Osteocyte (in vitro differentiated cells): ENCODE measurements at regions not wholly inside any gene's neighbourhood (a gene's known extent, or its start where the extent isn't known, plus 50 kb on each side); places are given as distances from the start of the nearest gene placed in this dataset.
"Not testable (repeated sequence)": the region's sequence is repeated elsewhere in the genome, so short reads cannot be mapped to it uniquely, and the experiment has no call there.

Source experiments
- DNase-seq: peaks from one replicate; pipeline ENCODE4 v3.0.0; 2021; ENCODE audit warnings: mixed read lengths; ENCODE audit not compliant: unreplicated experiment; ENCODE audit errors: extremely low spot score
- H3K27ac Mint-ChIP-seq: one replicate; pipeline ENCODE4 v1.8.0; 2021; ENCODE audit warnings: mild to moderate bottlenecking, mixed read lengths; ENCODE audit not compliant: unreplicated experiment
- H3K27me3 Mint-ChIP-seq: one replicate; pipeline ENCODE4 v1.8.0; 2021; ENCODE audit warnings: mixed read lengths; ENCODE audit not compliant: unreplicated experiment
- H3K36me3 Mint-ChIP-seq: one replicate; pipeline ENCODE4 v1.8.0; 2021; ENCODE audit warnings: mixed read lengths; ENCODE audit not compliant: unreplicated experiment
- H3K4me1 Mint-ChIP-seq: one replicate; pipeline ENCODE4 v1.8.0; 2021; ENCODE audit warnings: mixed read lengths; ENCODE audit not compliant: unreplicated experiment
- H3K4me3 Mint-ChIP-seq: one replicate; pipeline ENCODE4 v1.8.0; 2021; ENCODE audit warnings: mild to moderate bottlenecking, moderate library complexity, mixed read lengths; ENCODE audit not compliant: unreplicated experiment
- H3K9me3 Mint-ChIP-seq: one replicate; pipeline ENCODE4 v1.8.0; 2021; ENCODE audit warnings: mixed read lengths; ENCODE audit not compliant: unreplicated experiment
- CTCF ChIP-seq: fragments of 200-600 bp; sonication (generic); IDR thresholded peaks from 2 replicates; pipeline ENCODE4 v1.5.0; 2021; ENCODE audit warnings: antibody characterized with exemption, mild to moderate bottlenecking, moderate library complexity

GRCh38 chr16:5220705-5221104 is 123.1 kb upstream of the EEF2KMT start:
- no peak for DNase-seq
- H3K4me1 Mint-ChIP-seq = no peaks in the 10 kb centered on the region
- H3K27me3 Mint-ChIP-seq = no peaks in the 10 kb centered on the region
- H3K27ac Mint-ChIP-seq = no peak overlapping the region
- no peaks in the 10 kb centered on the region for H3K36me3 Mint-ChIP-seq
- peaks cover 7% of the 10 kb centered on the region for H3K9me3 Mint-ChIP-seq
- no peak overlapping the region for H3K4me3 Mint-ChIP-seq
- no peak for TF ChIP-seq CTCF

GRCh38 chr16:5216441-5217080 is 119.0 kb upstream of the EEF2KMT start:
- Mint-ChIP-seq H3K9me3 (peaks cover 7% of the 10 kb centered on the region), H3K27me3 (no peaks in the 10 kb centered on the region), H3K4me1 (no peaks in the 10 kb centered on the region), H3K27ac (no peak overlapping the region), H3K4me3 (no peak overlapping the region), H3K36me3 (no peaks in the 10 kb centered on the region)
- TF ChIP-seq CTCF = no peak
- no peak for DNase-seq

- DNase-seq = no peak
- no peaks in the 10 kb centered on the region for H3K27me3 Mint-ChIP-seq
- peaks cover 7% of the 10 kb centered on the region for H3K9me3 Mint-ChIP-seq
- H3K27ac Mint-ChIP-seq = no peak overlapping the region
- no peak overlapping the region for H3K4me3 Mint-ChIP-seq
- H3K36me3 Mint-ChIP-seq = no peaks in the 10 kb centered on the region
- H3K4me1 Mint-ChIP-seq = no peaks in the 10 kb centered on the region
- TF ChIP-seq CTCF = no peak
These were observed 118.3 kb upstream of the EEF2KMT start for GRCh38 chr16:5215901-5216300.

- no peak for TF ChIP-seq CTCF
- H3K27ac Mint-ChIP-seq = no peak overlapping the region
- no peaks in the 10 kb centered on the region for H3K4me1 Mint-ChIP-seq
- no peaks in the 10 kb centered on the region for H3K27me3 Mint-ChIP-seq
- DNase-seq = no peak
- H3K36me3 Mint-ChIP-seq = no peaks in the 10 kb centered on the region
- H3K4me3 Mint-ChIP-seq = no peak overlapping the region
- peaks cover under 1% of the 10 kb centered on the region for H3K9me3 Mint-ChIP-seq
These were observed 116.9 kb upstream of the EEF2KMT start for GRCh38 chr16:5214466-5214865.

- not testable (repeated sequence) for DNase-seq, H3K4me1 Mint-ChIP-seq, H3K36me3 Mint-ChIP-seq, H3K4me3 Mint-ChIP-seq, H3K27ac Mint-ChIP-seq, H3K9me3 Mint-ChIP-seq, H3K27me3 Mint-ChIP-seq
These were observed 114.9 kb upstream of the EEF2KMT start for GRCh38 chr16:5212501-5212900.

- DNase-seq, H3K4me1 Mint-ChIP-seq, H3K36me3 Mint-ChIP-seq, H3K27ac Mint-ChIP-seq, H3K4me3 Mint-ChIP-seq, H3K9me3 Mint-ChIP-seq, H3K27me3 Mint-ChIP-seq: not testable (repeated sequence)
These were observed 110.4 kb upstream of the EEF2KMT start for GRCh38 chr16:5207862-5208498.
